ENCODE measurements at regions not wholly inside any gene's neighbourhood (a gene's known extent, or its start where the extent isn't known, plus 50 kb on each side); places are given as distances from the start of the nearest gene placed in this dataset.
"Not testable (repeated sequence)": the region's sequence is repeated elsewhere in the genome, so short reads cannot be mapped to it uniquely, and the experiment has no call there.

DNA sequence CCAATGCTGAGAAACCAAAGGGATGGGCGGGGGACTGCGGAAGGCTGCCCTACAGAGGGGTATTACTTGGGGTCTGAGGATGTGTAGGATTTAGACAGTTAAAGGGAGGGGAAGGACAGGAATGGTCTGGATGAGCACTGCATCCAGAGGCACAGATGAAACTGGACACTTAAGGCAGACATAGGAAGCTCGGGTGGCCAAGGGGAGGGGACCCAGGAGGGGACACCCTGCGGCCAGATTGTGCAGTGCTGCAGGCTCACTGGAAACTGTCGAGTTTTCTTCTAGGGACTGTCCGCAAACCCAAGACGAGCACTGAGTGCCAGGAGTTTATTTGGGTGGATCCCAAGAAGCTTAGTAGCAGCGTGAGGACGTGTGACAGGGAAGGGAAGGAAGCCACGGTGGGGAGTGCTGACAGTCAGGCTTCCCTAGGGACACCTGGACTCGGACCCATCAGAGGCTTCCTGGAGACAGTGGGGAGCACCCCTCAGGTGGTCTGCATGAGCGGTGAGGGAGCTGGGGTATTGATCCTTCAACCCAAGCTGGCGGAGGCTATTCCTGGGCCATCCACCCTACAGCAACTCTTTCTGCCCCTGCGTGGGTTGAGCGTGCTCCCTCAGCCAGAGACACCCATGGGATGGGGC, 278.7 kb downstream of the FOXL1 start:
- DNase-seq (ENCODE audit: low read depth) = no peak
- no peak overlapping the region for H3K4me3 ChIP-seq (ENCODE audit: control insufficient read depth, low read depth, low read length)
- TF ChIP-seq, protein P1, sequence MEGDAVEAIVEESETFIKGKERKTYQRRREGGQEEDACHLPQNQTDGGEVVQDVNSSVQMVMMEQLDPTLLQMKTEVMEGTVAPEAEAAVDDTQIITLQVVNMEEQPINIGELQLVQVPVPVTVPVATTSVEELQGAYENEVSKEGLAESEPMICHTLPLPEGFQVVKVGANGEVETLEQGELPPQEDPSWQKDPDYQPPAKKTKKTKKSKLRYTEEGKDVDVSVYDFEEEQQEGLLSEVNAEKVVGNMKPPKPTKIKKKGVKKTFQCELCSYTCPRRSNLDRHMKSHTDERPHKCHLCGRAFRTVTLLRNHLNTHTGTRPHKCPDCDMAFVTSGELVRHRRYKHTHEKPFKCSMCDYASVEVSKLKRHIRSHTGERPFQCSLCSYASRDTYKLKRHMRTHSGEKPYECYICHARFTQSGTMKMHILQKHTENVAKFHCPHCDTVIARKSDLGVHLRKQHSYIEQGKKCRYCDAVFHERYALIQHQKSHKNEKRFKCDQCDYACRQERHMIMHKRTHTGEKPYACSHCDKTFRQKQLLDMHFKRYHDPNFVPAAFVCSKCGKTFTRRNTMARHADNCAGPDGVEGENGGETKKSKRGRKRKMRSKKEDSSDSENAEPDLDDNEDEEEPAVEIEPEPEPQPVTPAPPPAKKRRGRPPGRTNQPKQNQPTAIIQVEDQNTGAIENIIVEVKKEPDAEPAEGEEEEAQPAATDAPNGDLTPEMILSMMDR (conservative IDR thresholded peaks at IDR 0.05; ENCODE audit: control insufficient read depth, insufficient read depth, low read depth, low read length) = no peak

- no peak overlapping the region for H3K4me3 ChIP-seq (ENCODE audit: control insufficient read depth, low read depth, low read length)
- TF ChIP-seq, protein P1 (conservative IDR thresholded peaks at IDR 0.05; ENCODE audit: control insufficient read depth, insufficient read depth, low read depth, low read length) = no peak
- DNase-seq (ENCODE audit: low read depth) = no peak
Measured at GRCh38 chr16:86857807-86858206, 279.5 kb downstream of the FOXL1 start.

GRCh38 chr16:86858501-86858900, 280.2 kb downstream of the FOXL1 start:
- H3K4me3 ChIP-seq (ENCODE audit: control insufficient read depth, low read depth, low read length) = no peak overlapping the region
- TF ChIP-seq, protein P1 (conservative IDR thresholded peaks at IDR 0.05; ENCODE audit: control insufficient read depth, insufficient read depth, low read depth, low read length) = no peak
- DNase-seq (ENCODE audit: low read depth) = no peak

DNA sequence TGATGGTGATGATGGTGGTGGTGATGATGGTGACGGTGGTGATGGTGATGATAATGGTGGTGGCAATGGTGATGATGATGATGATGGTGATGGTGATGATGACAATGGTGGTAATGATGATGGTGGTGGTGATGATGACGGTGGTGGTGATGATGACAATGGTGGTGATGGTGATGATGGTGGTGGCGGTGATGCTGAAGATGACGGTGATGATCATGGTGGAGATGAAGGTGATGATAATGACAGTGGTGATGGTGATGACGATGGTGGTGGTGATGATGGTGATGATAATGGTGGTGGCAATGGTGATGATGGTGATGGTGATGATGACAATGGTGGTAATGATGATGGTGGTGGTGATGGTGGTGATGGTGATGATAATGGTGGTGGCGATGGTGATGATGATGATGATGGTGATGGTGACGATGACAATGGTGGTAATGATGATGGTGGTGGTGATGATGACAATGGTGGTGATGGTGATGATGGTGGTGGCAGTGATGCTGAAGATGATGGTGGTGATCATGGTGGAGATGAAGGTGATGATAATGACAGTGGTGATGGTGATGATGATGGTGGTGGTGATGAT, 283.0 kb downstream of the FOXL1 start:
- H3K4me3 ChIP-seq (ENCODE audit: control insufficient read depth, low read depth, low read length); DNase-seq (ENCODE audit: low read depth): not testable (repeated sequence)

DNA sequence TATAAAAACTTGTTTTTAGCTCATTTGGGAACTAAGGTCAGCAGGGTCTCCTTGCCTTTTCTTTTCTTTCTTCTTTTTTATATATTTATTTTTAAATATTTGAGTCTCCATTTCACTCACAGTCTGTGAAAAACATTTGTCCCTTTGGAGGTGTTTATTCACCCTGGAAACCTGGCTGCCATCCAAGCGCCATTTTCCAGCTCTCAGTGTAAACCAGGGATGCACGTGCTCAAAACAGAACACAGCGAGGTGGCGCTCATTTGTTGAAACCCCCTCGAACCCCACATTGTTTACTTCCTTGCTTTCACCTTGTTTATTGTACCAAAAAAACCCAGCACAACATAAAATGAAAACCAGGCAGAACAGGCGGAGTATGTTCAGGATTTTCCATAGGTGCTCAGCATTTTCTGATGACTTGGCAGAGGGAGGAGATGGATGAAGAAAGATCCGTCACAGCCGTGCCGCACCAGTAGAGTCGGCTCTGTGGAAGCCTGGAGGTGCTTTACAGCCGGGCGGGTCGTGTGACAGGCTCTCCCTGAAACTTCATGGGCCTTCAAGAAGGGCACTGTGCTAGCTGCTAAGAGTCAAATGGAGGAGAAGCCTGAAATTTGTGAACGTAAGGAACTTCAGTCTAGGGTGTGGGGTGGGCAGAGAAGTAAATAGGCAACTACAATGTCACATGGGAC, 284.4 kb downstream of the FOXL1 start:
- TF ChIP-seq, protein P1 (conservative IDR thresholded peaks at IDR 0.05; ENCODE audit: control insufficient read depth, insufficient read depth, low read depth, low read length) = no peak
- no peak overlapping the region for H3K4me3 ChIP-seq (ENCODE audit: control insufficient read depth, low read depth, low read length)
- no peak for DNase-seq (ENCODE audit: low read depth)

DNA sequence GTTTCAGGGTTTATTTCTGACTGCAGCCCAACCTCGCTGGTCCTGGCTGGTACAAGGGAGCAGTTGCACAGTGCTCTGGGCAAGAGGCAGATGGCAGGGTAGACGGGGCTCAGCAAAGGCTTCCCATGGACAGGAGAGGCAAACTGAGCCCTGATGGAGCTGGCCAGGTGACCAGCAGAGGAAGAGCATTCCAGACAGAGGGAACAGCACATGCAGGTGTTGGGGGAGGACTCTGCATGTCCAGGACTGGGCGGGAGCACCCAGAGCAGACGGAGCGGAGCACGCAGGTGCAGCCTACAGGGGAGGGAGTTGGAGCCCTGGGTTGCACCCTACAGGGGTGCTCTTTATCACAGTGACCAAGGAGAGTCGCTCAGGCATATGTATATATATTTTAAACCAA, 285.3 kb downstream of the FOXL1 start:
- no peak for DNase-seq (ENCODE audit: low read depth)
- H3K4me3 ChIP-seq (ENCODE audit: control insufficient read depth, low read depth, low read length) = no peak overlapping the region
- TF ChIP-seq, protein P1 (conservative IDR thresholded peaks at IDR 0.05; ENCODE audit: control insufficient read depth, insufficient read depth, low read depth, low read length) = no peak

- no peak overlapping the region for H3K4me3 ChIP-seq (ENCODE audit: control insufficient read depth, low read depth, low read length)
- no peak for DNase-seq (ENCODE audit: low read depth)
- TF ChIP-seq, protein P1 (conservative IDR thresholded peaks at IDR 0.05; ENCODE audit: control insufficient read depth, insufficient read depth, low read depth, low read length) = no peak
Measured at GRCh38 chr16:86864586-86864985, 286.2 kb downstream of the FOXL1 start.

Data from fibroblast of mammary gland (primary cell).